ENCODE measurements at regions not wholly inside any gene's neighbourhood (a gene's known extent, or its start where the extent isn't known, plus 50 kb on each side); places are given as distances from the start of the nearest gene placed in this dataset.

- H2AK5ac ChIP-seq (ENCODE audit: low read depth, low read length), result no peak overlapping the region
- TF ChIP-seq GABPA (IDR thresholded peaks at IDR 0.05; ENCODE audit: borderline replicate concordance, insufficient read depth, low read length), result no peak
- TF ChIP-seq POLR2AphosphoS5 (IDR thresholded peaks at IDR 0.05; ENCODE audit: low read depth, low read length), result no peak
- H3K56ac ChIP-seq (replicated peaks; ENCODE audit: insufficient read length, low read depth, low read length), result no peak overlapping the region
- no peaks in the 10 kb centered on the region for H3K9me3 ChIP-seq (ENCODE audit: insufficient read depth in 2 of 2, low read depth in 1 of 2, low read length in 1 of 2)
- H3K4me1 ChIP-seq (replicated peaks in 1 of 4; ENCODE audit: control insufficient read depth in 3 of 4, insufficient read depth in 4 of 4, low read length in 3 of 4), result peaks cover 3 to 9% (median 5%) of the 10 kb centered on the region in 4 experiments; a peak in 6 of 7 replicates
- no peak overlapping the region for H2AFZ ChIP-seq (ENCODE audit: low read length)
- WGBS, 2 experiments (ENCODE audit: extremely low coverage in 1 of 2, insufficient coverage in 1 of 2, insufficient read length in 1 of 2, insufficient replicate concordance in 2 of 2, low coverage in 1 of 2, low lambda C conversion rate in 2 of 2, missing lambda C conversion rate in 1 of 2), result 80% methylated on average over 4 of the region's 4 CpGs; no CpG with 5 or more reads in 1 of the 2 experiments
- H2BK5ac ChIP-seq (ENCODE audit: low read depth, low read length), result no peak overlapping the region
- H2BK12ac ChIP-seq (ENCODE audit: low read depth, low read length), result no peak overlapping the region
- ChIA-PET CTCF (ENCODE audit: partially characterized antibody) (interaction anchor here (0.7 to 1.9 kb wide), 4 partner anchors 10 to 112 kb away, joined by 3 to 5 read pairs (median 4); no protein-coding TSS in a partner anchor), POLR2A (ENCODE audit: partially characterized antibody) (interaction anchor here (0.5 to 1.3 kb wide), 3 partner anchors 8 to 17 kb away, joined by 3 read pairs; no protein-coding TSS in a partner anchor)
- no peak overlapping the region for H4K91ac ChIP-seq (replicated peaks; ENCODE audit: insufficient read length, low read length)
- H3K27ac ChIP-seq (ENCODE audit: low read depth, low read length), result no peak overlapping the region
- no peak for FAIRE-seq
- no peak overlapping the region for H3K4me2 ChIP-seq (ENCODE audit: insufficient read depth in 1 of 2, low read depth in 2 of 2, low read length in 2 of 2)
- no peaks in the 10 kb centered on the region for H3K79me2 ChIP-seq (ENCODE audit: control insufficient read depth in 1 of 2, insufficient read depth in 2 of 2, low read length in 2 of 2)
- no peak overlapping the region for H3K23ac ChIP-seq (ENCODE audit: insufficient read length)
- no peak overlapping the region for H4K8ac ChIP-seq (ENCODE audit: extremely low read depth, insufficient read depth, low read length)
- no peaks in the 10 kb centered on the region for H3K23me2 ChIP-seq (ENCODE audit: low read depth, low read length)
- H3K79me1 ChIP-seq (ENCODE audit: low read depth, low read length), result no peaks in the 10 kb centered on the region
- H3K18ac ChIP-seq (ENCODE audit: extremely low read depth, low read length), result no peak overlapping the region
- no peak overlapping the region for H2BK20ac ChIP-seq (ENCODE audit: low read length)
- H3K27me3 ChIP-seq (replicated peaks in 1 of 4; ENCODE audit: control insufficient read depth in 3 of 4, extremely low read depth in 1 of 4, insufficient read depth in 3 of 4, low read length in 3 of 4), result peaks cover 16 to 43% (median 38%) of the 10 kb centered on the region in 4 experiments
- no peak for DNase-seq (ENCODE audit: low read depth in 1 of 2, low spot score in 2 of 2)
- no peak overlapping the region for H4K5ac ChIP-seq (ENCODE audit: insufficient read length, low read depth, low read length)
- H3K14ac ChIP-seq (ENCODE audit: insufficient read length), result no peak overlapping the region
- no peak overlapping the region for H3K4me3 ChIP-seq (ENCODE audit: extremely low read depth in 1 of 4, insufficient read depth in 2 of 4, low read depth in 3 of 4, low read length in 4 of 4)
- no peak overlapping the region for H2BK120ac ChIP-seq (replicated peaks; ENCODE audit: low read depth, low read length)
- no peak overlapping the region for H2BK15ac ChIP-seq (ENCODE audit: low read length)
- no peak overlapping the region for H3K4ac ChIP-seq (replicated peaks; ENCODE audit: insufficient read length, low read depth, low read length)
- peaks cover 2 to 7% of the 10 kb centered on the region in 2 experiments for H4K20me1 ChIP-seq (replicated peaks in 1 of 2; ENCODE audit: control insufficient read depth in 1 of 2, insufficient read depth in 2 of 2, low read length in 2 of 2)
- no peak overlapping the region for H3K9ac ChIP-seq (replicated peaks in 1 of 4; ENCODE audit: extremely low read depth in 1 of 4, low read depth in 3 of 4, low read length in 3 of 4)
- no peaks in the 10 kb centered on the region for H3K36me3 ChIP-seq (ENCODE audit: control insufficient read depth in 2 of 4, insufficient read depth in 4 of 4, low read length in 3 of 4)
Measured at GRCh38 chr20:36102809-36103596, 51.5 kb upstream of the EPB41L1 start.
